ENCODE measurements at regions not wholly inside any gene's neighbourhood (a gene's known extent, or its start where the extent isn't known, plus 50 kb on each side); places are given as distances from the start of the nearest gene placed in this dataset.

GRCh38 chr4:17309567-17310268, 202.2 kb downstream of the QDPR start:
- H3K27ac ChIP-seq = no peak overlapping the region
- H3K4me3 ChIP-seq = no peak overlapping the region
- H3K9me3 ChIP-seq (replicated peaks in 1 of 3) = no peaks in the 10 kb centered on the region
- H3K4me1 ChIP-seq (replicated peaks in 1 of 2) = no peaks in the 10 kb centered on the region
- WGBS, 4 donors = 32 to 67% (median 62%) methylated on average over 1 of the region's 1 CpG
- no peaks in the 10 kb centered on the region for H3K27me3 ChIP-seq
- TF ChIP-seq POLR2A (IDR thresholded peaks at IDR 0.05) (no peak), CTCF (IDR thresholded peaks at IDR 0.05) (no peak)
- no peak for DNase-seq
- intact Hi-C loops (cut with DNase I) = no loop called here
- no peaks in the 10 kb centered on the region for H3K36me3 ChIP-seq (replicated peaks in 1 of 2)

- intact Hi-C loops (cut with DNase I) = no loop called here
- no peak for TF ChIP-seq CTCF (IDR thresholded peaks at IDR 0.05)
- TF ChIP-seq POLR2A (IDR thresholded peaks at IDR 0.05) = no peak
These were observed 210.0 kb downstream of the QDPR start for GRCh38 chr4:17301869-17302268.

GRCh38 chr4:17301266-17301665, 210.6 kb downstream of the QDPR start:
- TF ChIP-seq POLR2A (IDR thresholded peaks at IDR 0.05) (no peak), CTCF (IDR thresholded peaks at IDR 0.05) (no peak)
- DNase-seq = no peak
- intact Hi-C loops (cut with DNase I) = no loop called here
- WGBS, 4 donors = 25 to 76% (median 59%) methylated on average over 1 of the region's 1 CpG
- no peaks in the 10 kb centered on the region for H3K4me1 ChIP-seq (replicated peaks in 1 of 2)
- no peaks in the 10 kb centered on the region for H3K27me3 ChIP-seq
- H3K9me3 ChIP-seq (replicated peaks in 1 of 3) = no peaks in the 10 kb centered on the region
- no peaks in the 10 kb centered on the region for H3K36me3 ChIP-seq (replicated peaks in 1 of 2)
- no peak overlapping the region for H3K27ac ChIP-seq
- H3K4me3 ChIP-seq = no peak overlapping the region

More at GRCh38 chr4:17301869-17302268, 210.0 kb downstream of the QDPR start:
- WGBS, 4 donors = 31 to 43% (median 36%) methylated on average over 3 of the region's 3 CpGs
- Histone ChIP-seq H3K9me3 (replicated peaks in 1 of 3) (no peaks in the 10 kb centered on the region), H3K36me3 (replicated peaks in 1 of 2) (no peaks in the 10 kb centered on the region), H3K4me1 (replicated peaks in 1 of 2) (no peaks in the 10 kb centered on the region), H3K4me3 (no peak overlapping the region), H3K27ac (no peak overlapping the region), H3K27me3 (no peaks in the 10 kb centered on the region)
- DNase-seq = no peak

GRCh38 chr4:17296921-17297890, 214.7 kb downstream of the QDPR start:
- Histone ChIP-seq H3K27me3 (no peaks in the 10 kb centered on the region), H3K36me3 (replicated peaks in 1 of 2) (no peaks in the 10 kb centered on the region), H3K9me3 (replicated peaks in 1 of 3) (no peaks in the 10 kb centered on the region), H3K27ac (no peak overlapping the region), H3K4me1 (replicated peaks in 1 of 2) (no peaks in the 10 kb centered on the region), H3K4me3 (no peak overlapping the region)
- no peak for TF ChIP-seq POLR2A (IDR thresholded peaks at IDR 0.05)
- TF ChIP-seq CTCF (IDR thresholded peaks at IDR 0.05) = no peak
- no peak for DNase-seq
- intact Hi-C loops (cut with DNase I) = no loop called here
- 55 to 63% (median 59%) methylated on average over 7 to 8 of the region's 8 CpGs for WGBS, 4 donors
